ENCODE measurements at regions not wholly inside any gene's neighbourhood (a gene's known extent, or its start where the extent isn't known, plus 50 kb on each side); places are given as distances from the start of the nearest gene placed in this dataset.

GRCh38 chr13:71924931-71925330 is 57.9 kb upstream of the DACH1 start:
- no peak for DNase-seq

- no peak for DNase-seq
These were observed 55.2 kb upstream of the DACH1 start for GRCh38 chr13:71922194-71922593.
